ENCODE measurements at regions not wholly inside any gene's neighbourhood (a gene's known extent, or its start where the extent isn't known, plus 50 kb on each side); places are given as distances from the start of the nearest gene placed in this dataset.

GRCh38 chrX:25555521-25555920, 539.8 kb upstream of the ARX start:
- TF ChIP-seq CTCF (IDR thresholded peaks at IDR 0.05) (no peak), POLR2A (IDR thresholded peaks at IDR 0.05) (no peak)

All from right lobe of liver (tissue), 4 donors.